ENCODE measurements at regions not wholly inside any gene's neighbourhood (a gene's known extent, or its start where the extent isn't known, plus 50 kb on each side); places are given as distances from the start of the nearest gene placed in this dataset.

DNA sequence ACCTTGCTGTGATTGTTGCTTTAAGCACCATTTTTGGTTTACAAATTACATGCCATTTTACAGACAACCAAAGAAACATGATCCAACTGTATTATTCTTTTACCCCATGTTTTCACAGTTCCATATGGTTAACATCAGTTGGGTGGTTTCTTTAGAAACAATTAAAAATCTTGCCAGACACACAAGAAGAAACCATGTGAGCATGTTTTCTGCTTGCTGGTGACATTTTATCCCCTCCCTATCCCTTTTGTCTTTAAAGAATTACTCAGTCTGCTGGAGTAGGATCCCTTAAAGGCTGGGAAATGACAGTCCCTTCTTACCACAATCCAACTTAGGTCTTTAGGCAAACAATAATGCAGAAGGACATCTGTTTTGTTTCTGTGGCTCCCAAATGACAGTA lies 121.8 kb upstream of the PLXNC1 start:
- DNase-seq (ENCODE audit: low read depth in 4 of 4, low spot score in 1 of 4) = no peak

- no peak for DNase-seq (ENCODE audit: low read depth in 4 of 4, low spot score in 1 of 4)
Measured at GRCh38 chr12:94027561-94027960, 120.8 kb upstream of the PLXNC1 start.

- DNase-seq (ENCODE audit: low read depth in 4 of 4, low spot score in 1 of 4) = no peak
Measured at GRCh38 chr12:94031763-94032162, 116.6 kb upstream of the PLXNC1 start.

DNA sequence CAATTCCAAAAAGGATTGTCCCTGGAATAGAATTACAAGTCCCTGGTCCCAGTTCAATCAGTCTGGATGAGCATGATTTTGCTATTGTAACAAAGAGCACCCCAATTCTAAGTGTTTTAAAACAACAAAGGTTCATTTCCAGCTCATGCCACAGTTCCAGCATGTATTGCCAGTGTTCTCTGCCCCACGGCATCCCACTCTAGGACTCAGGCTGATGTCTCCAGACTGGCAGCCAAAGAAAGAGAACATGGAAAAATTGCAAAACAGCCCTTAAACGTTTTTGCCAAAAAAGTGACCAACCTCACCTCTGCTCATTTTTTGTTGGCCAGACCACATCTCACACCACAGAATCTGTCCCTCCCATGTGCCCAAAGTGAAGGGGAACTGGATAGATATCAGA lies 116.0 kb upstream of the PLXNC1 start:
- DNase-seq (ENCODE audit: low read depth in 4 of 4, low spot score in 1 of 4) = no peak

DNA sequence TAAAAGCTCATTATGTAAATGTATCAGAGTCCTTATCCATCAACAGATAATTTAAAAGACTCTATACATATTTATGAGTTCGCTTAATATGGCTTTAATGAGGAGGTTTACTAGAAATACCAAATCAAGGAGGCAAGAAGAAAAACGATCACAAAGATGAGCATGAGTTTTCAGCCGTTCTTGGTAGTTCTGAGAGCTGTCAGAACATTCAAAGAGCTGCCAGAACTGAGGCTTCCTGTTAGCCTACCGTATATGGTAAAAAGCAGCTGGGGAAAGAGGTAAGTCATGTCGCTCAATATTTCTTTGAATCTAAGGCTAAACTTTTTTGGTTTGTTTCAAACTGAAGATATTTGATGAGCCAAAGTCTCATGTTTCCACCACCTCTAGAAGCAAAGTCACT lies 115.3 kb upstream of the PLXNC1 start:
- no peak for DNase-seq (ENCODE audit: low read depth in 4 of 4, low spot score in 1 of 4)

- no peak for DNase-seq (ENCODE audit: low read depth in 4 of 4, low spot score in 1 of 4)
Measured at GRCh38 chr12:94033784-94034183, 114.6 kb upstream of the PLXNC1 start.

DNA sequence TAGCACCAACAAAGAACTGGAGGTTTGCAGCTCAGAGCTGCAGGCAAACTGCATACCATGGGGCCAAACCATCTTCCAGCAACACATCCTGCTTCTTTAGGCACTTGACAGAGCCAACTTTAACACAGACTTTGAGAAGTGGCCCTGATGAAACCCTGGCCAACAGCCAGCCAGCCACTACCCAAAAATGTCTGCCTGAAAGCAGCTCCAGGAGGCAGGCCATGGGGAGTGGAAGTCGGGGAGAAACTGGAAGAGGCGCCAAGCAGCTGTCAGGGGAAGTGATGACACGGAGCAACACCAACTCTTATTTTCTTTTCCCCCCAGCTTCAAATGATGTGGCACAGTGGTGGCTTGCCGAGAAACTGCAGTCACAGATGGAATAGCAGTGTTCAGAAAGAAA lies 110.9 kb upstream of the PLXNC1 start:
- DNase-seq (ENCODE audit: low read depth in 4 of 4, low spot score in 1 of 4) = no peak

- no peak for DNase-seq (ENCODE audit: low read depth in 4 of 4, low spot score in 1 of 4)
Measured at GRCh38 chr12:94038605-94039004, 109.8 kb upstream of the PLXNC1 start.

- no peak for DNase-seq (ENCODE audit: low read depth in 4 of 4, low spot score in 1 of 4)
Measured at GRCh38 chr12:94039199-94039840, 109.1 kb upstream of the PLXNC1 start.

GRCh38 chr12:94039914-94040313 lies 108.5 kb upstream of the PLXNC1 start:
- no peak for DNase-seq (ENCODE audit: low read depth in 4 of 4, low spot score in 1 of 4)

- DNase-seq (ENCODE audit: low read depth in 4 of 4, low spot score in 1 of 4) = no peak
Measured at GRCh38 chr12:94041850-94042249, 106.5 kb upstream of the PLXNC1 start.

- no peak for DNase-seq (ENCODE audit: low read depth in 4 of 4, low spot score in 1 of 4)
Measured at GRCh38 chr12:94042321-94042720, 106.1 kb upstream of the PLXNC1 start.

DNA sequence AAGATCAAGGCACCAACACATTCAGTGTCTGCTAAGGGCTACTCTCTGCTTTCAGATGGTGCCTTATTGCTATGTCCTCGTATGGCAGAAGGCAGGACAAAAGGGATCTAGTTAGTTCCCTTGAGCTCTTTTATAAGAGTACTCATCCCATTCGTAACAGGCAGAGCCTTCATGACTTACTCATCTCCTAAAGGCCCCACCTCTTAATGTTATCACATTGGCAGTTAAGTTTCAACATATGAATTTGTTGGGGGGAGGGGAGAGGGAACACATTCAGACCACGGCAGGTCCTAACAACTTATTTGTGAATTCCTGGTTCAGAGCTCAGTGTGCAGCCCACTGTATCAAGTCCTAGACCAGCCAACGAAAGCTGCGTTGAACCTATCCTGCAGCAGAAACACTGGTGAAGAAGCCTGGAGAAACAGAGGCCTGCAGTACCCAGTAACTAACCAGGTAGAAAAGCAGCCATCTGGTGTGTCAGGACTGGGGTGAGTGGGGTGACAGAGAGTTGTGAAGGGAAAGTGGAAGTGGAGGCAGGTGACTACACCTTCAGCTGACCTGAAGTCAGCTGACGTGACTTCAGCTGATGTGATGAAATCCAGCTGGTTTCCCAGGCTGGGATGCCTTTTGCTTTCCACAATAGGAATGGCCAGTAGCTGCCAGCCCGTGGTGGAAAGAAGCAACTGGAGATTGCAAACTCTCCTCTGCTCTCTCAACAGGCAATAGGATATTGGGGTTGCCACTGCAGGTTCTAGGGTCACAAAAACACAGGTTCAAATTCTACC lies 101.6 kb upstream of the PLXNC1 start:
- no peak for DNase-seq (ENCODE audit: low read depth in 4 of 4, low spot score in 1 of 4)

GRCh38 chr12:94047781-94048567 lies 100.4 kb upstream of the PLXNC1 start:
- no peak for DNase-seq (ENCODE audit: low read depth in 4 of 4, low spot score in 1 of 4)

DNA sequence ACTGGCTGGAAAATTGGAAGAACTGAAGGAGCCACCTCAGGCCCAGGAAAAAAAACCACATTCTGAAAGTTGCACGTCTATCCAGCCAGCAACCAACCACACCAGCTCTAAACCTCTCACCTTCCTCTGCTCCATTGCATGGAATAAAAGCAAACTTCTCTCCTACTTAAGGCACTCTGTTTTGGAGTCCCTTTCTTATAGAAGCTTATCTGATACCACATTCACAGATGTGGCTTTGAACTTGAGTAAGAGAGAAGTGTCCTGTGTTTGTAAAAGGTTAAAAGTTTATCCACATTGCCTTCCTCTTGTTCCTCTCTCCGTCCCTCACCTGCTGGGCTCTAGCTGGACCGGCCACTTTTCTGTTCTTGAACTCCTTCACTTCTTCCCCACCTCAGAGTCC lies 99.6 kb upstream of the PLXNC1 start:
- DNase-seq (ENCODE audit: low read depth in 4 of 4, low spot score in 1 of 4) = no peak

- DNase-seq (ENCODE audit: low read depth in 4 of 4, low spot score in 1 of 4) = no peak
Measured at GRCh38 chr12:94049718-94050117, 98.7 kb upstream of the PLXNC1 start.

DNA sequence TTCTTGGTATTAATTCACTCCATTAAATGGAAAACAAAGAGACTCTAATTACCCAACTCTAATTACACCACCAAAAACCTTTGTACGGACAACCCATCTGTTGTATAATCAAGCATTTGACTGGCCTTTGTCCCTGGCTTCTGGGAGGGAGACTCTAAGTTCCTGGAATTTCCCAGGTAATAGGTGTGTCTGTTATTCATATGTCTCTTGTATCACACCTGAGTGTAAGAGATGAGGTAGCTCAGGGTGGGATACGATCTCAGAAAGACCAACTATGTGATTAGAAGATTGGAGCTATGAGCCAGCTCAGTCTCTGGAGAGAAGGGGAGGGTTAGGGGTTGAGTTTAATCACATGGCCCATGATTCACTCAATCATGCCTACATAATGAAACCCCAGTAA lies 94.7 kb upstream of the PLXNC1 start:
- DNase-seq (ENCODE audit: low read depth in 4 of 4, low spot score in 1 of 4) = no peak

GRCh38 chr12:94055528-94055927 lies 92.8 kb upstream of the PLXNC1 start:
- no peak for DNase-seq (ENCODE audit: low read depth in 4 of 4, low spot score in 1 of 4)

- DNase-seq (ENCODE audit: low read depth in 4 of 4, low spot score in 1 of 4) = no peak
Measured at GRCh38 chr12:94056419-94057158, 91.8 kb upstream of the PLXNC1 start.

GRCh38 chr12:94057262-94058151 lies 90.9 kb upstream of the PLXNC1 start:
- DNase-seq (ENCODE audit: low read depth in 4 of 4, low spot score in 1 of 4) = no peak
